Stimulated activated effector memory CD8-positive, alpha-beta T cell treated with anti-CD3 and anti-CD28 coated beads, Interleukin-12 subunit alpha, Interleukin-12 subunit beta, amount 100 ng/mL, for 72 hours (primary cell): ENCODE measurements at regions not wholly inside any gene's neighbourhood (a gene's known extent, or its start where the extent isn't known, plus 50 kb on each side); places are given as distances from the start of the nearest gene placed in this dataset.

Source experiments
- ATAC-seq: fragments of 150-1000 bp; cut with Tn5 transposase; 2 replicates; pipeline ENCODE4 v1.10.0; 2021
- DNase-seq, 2 donors: peaks; one replicate each; pipeline ENCODE4 v3.0.0; 2021 to 2022; ENCODE audit warnings: low spot score in 2 of 2
- H3K27ac Mint-ChIP-seq: one replicate; pipeline ENCODE4 v1.8.0; 2022; ENCODE audit warnings: mild to moderate bottlenecking, mixed read lengths
- H3K36me3 Mint-ChIP-seq: one replicate; pipeline ENCODE4 v1.8.0; 2022; ENCODE audit warnings: mild to moderate bottlenecking, mixed read lengths
- H3K4me1 Mint-ChIP-seq: one replicate; pipeline ENCODE4 v1.8.0; 2022; ENCODE audit warnings: mixed read lengths
- H3K4me3 Mint-ChIP-seq: one replicate; pipeline ENCODE4 v1.8.0; 2022; ENCODE audit warnings: mild to moderate bottlenecking, mixed read lengths
- H3K9me3 Mint-ChIP-seq: one replicate; pipeline ENCODE4 v1.8.0; 2022; ENCODE audit warnings: mixed read lengths

- H3K4me1 Mint-ChIP-seq: no peaks in the 10 kb centered on the region
- ATAC-seq (no peak), DNase-seq (no peak)
- H3K36me3 Mint-ChIP-seq: no peaks in the 10 kb centered on the region
- H3K4me3 Mint-ChIP-seq: no peak overlapping the region
- H3K27ac Mint-ChIP-seq: no peak overlapping the region
- peaks cover 9% of the 10 kb centered on the region for H3K9me3 Mint-ChIP-seq
Measured at GRCh38 chr16:65782611-65783600, 583.6 kb upstream of the CDH5 start.

GRCh38 chr16:65781855-65782254, 584.6 kb upstream of the CDH5 start:
- Mint-ChIP-seq H3K4me1 (no peaks in the 10 kb centered on the region), H3K4me3 (no peak overlapping the region), H3K27ac (no peak overlapping the region), H3K36me3 (no peaks in the 10 kb centered on the region), H3K9me3 (peaks cover 11% of the 10 kb centered on the region)
- ATAC-seq (no peak), DNase-seq (no peak)

GRCh38 chr16:65781363-65781762, 585.1 kb upstream of the CDH5 start:
- Mint-ChIP-seq H3K4me1 (no peaks in the 10 kb centered on the region), H3K9me3 (peaks cover 11% of the 10 kb centered on the region), H3K36me3 (no peaks in the 10 kb centered on the region), H3K27ac (no peak overlapping the region), H3K4me3 (no peak overlapping the region)
- ATAC-seq: no peak
- DNase-seq: no peak

GRCh38 chr16:65779201-65779600, 587.3 kb upstream of the CDH5 start:
- peaks cover 11% of the 10 kb centered on the region for H3K9me3 Mint-ChIP-seq
- ATAC-seq (no peak), DNase-seq (no peak)
- H3K27ac Mint-ChIP-seq: no peak overlapping the region
- no peaks in the 10 kb centered on the region for H3K36me3 Mint-ChIP-seq
- H3K4me1 Mint-ChIP-seq: no peaks in the 10 kb centered on the region
- no peak overlapping the region for H3K4me3 Mint-ChIP-seq

- no peak overlapping the region for H3K27ac Mint-ChIP-seq
- no peak for ATAC-seq
- H3K4me1 Mint-ChIP-seq: no peaks in the 10 kb centered on the region
- peaks cover 9% of the 10 kb centered on the region for H3K9me3 Mint-ChIP-seq
- H3K4me3 Mint-ChIP-seq: no peak overlapping the region
- DNase-seq: no peak
- no peaks in the 10 kb centered on the region for H3K36me3 Mint-ChIP-seq
Measured at GRCh38 chr16:65776639-65777183, 589.8 kb upstream of the CDH5 start.

GRCh38 chr16:65775829-65776228, 590.7 kb upstream of the CDH5 start:
- Mint-ChIP-seq H3K9me3 (peaks cover 9% of the 10 kb centered on the region), H3K27ac (no peak overlapping the region), H3K4me1 (no peaks in the 10 kb centered on the region), H3K4me3 (no peak overlapping the region), H3K36me3 (no peaks in the 10 kb centered on the region)
- no peak for DNase-seq
- ATAC-seq: no peak

- no peak for DNase-seq
- Mint-ChIP-seq H3K4me3 (no peak overlapping the region), H3K36me3 (no peaks in the 10 kb centered on the region), H3K4me1 (no peaks in the 10 kb centered on the region), H3K9me3 (peaks cover 7% of the 10 kb centered on the region), H3K27ac (no peak overlapping the region)
- no peak for ATAC-seq
Measured at GRCh38 chr16:65774350-65774749, 592.1 kb upstream of the CDH5 start.

- no peaks in the 10 kb centered on the region for H3K4me1 Mint-ChIP-seq
- no peak overlapping the region for H3K27ac Mint-ChIP-seq
- H3K9me3 Mint-ChIP-seq: peaks cover 7% of the 10 kb centered on the region
- ATAC-seq: no peak
- H3K36me3 Mint-ChIP-seq: no peaks in the 10 kb centered on the region
- H3K4me3 Mint-ChIP-seq: no peak overlapping the region
- DNase-seq: no peak
Measured at GRCh38 chr16:65773301-65773874, 593.1 kb upstream of the CDH5 start.

GRCh38 chr16:65772134-65772732, 594.3 kb upstream of the CDH5 start:
- Mint-ChIP-seq H3K36me3 (no peaks in the 10 kb centered on the region), H3K27ac (no peak overlapping the region), H3K4me1 (no peaks in the 10 kb centered on the region), H3K4me3 (no peak overlapping the region), H3K9me3 (peaks cover 10% of the 10 kb centered on the region)
- DNase-seq: no peak
- ATAC-seq: no peak

- Mint-ChIP-seq H3K36me3 (no peaks in the 10 kb centered on the region), H3K4me3 (no peak overlapping the region), H3K4me1 (no peaks in the 10 kb centered on the region), H3K9me3 (peaks cover 9% of the 10 kb centered on the region), H3K27ac (no peak overlapping the region)
- ATAC-seq (no peak), DNase-seq (no peak)
Measured at GRCh38 chr16:65771707-65772106, 594.8 kb upstream of the CDH5 start.

GRCh38 chr16:65770752-65771151, 595.7 kb upstream of the CDH5 start:
- H3K4me3 Mint-ChIP-seq: no peak overlapping the region
- DNase-seq: no peak
- ATAC-seq: no peak
- H3K4me1 Mint-ChIP-seq: no peaks in the 10 kb centered on the region
- H3K9me3 Mint-ChIP-seq: peaks cover 9% of the 10 kb centered on the region
- H3K36me3 Mint-ChIP-seq: no peaks in the 10 kb centered on the region
- no peak overlapping the region for H3K27ac Mint-ChIP-seq

GRCh38 chr16:65769776-65770438, 596.6 kb upstream of the CDH5 start:
- Mint-ChIP-seq H3K4me1 (no peaks in the 10 kb centered on the region), H3K36me3 (no peaks in the 10 kb centered on the region), H3K4me3 (no peak overlapping the region), H3K27ac (no peak overlapping the region), H3K9me3 (peaks cover 9% of the 10 kb centered on the region)
- DNase-seq: no peak
- ATAC-seq: no peak

- Mint-ChIP-seq H3K4me1 (no peaks in the 10 kb centered on the region), H3K27ac (no peak overlapping the region), H3K36me3 (no peaks in the 10 kb centered on the region), H3K4me3 (no peak overlapping the region), H3K9me3 (peaks cover 9% of the 10 kb centered on the region)
- ATAC-seq (no peak), DNase-seq (no peak)
Measured at GRCh38 chr16:65769055-65769465, 597.4 kb upstream of the CDH5 start.

- Mint-ChIP-seq H3K4me1 (no peaks in the 10 kb centered on the region), H3K36me3 (no peaks in the 10 kb centered on the region), H3K27ac (no peak overlapping the region), H3K4me3 (no peak overlapping the region), H3K9me3 (peaks cover 9% of the 10 kb centered on the region)
- DNase-seq (no peak), ATAC-seq (no peak)
Measured at GRCh38 chr16:65767125-65767524, 599.4 kb upstream of the CDH5 start.

- Mint-ChIP-seq H3K36me3 (no peaks in the 10 kb centered on the region), H3K4me1 (no peaks in the 10 kb centered on the region), H3K9me3 (peaks cover 5% of the 10 kb centered on the region), H3K4me3 (no peak overlapping the region), H3K27ac (no peak overlapping the region)
- no peak for DNase-seq
- ATAC-seq: no peak
Measured at GRCh38 chr16:65763640-65764305, 602.7 kb upstream of the CDH5 start.
